ENCODE measurements at regions not wholly inside any gene's neighbourhood (a gene's known extent, or its start where the extent isn't known, plus 50 kb on each side); places are given as distances from the start of the nearest gene placed in this dataset.

GRCh38 chr7:97372882-97373281, 255.4 kb downstream of the SDHAF3 start:
- no peak for TF ChIP-seq CTCF (IDR thresholded peaks at IDR 0.05; ENCODE audit: insufficient read depth, low read length)
- H3K4me3 ChIP-seq (ENCODE audit: low read depth, low read length): no peak overlapping the region
- no peak for DNase-seq (ENCODE audit: low read depth)

GRCh38 chr7:97373736-97374135, 256.2 kb downstream of the SDHAF3 start:
- no peak for DNase-seq (ENCODE audit: low read depth)
- TF ChIP-seq CTCF (IDR thresholded peaks at IDR 0.05; ENCODE audit: insufficient read depth, low read length): no peak
- H3K4me3 ChIP-seq (ENCODE audit: low read depth, low read length): no peak overlapping the region

GRCh38 chr7:97377713-97378112, 260.2 kb downstream of the SDHAF3 start:
- TF ChIP-seq CTCF (IDR thresholded peaks at IDR 0.05; ENCODE audit: insufficient read depth, low read length): no peak

GRCh38 chr7:97381815-97382554, 264.5 kb downstream of the SDHAF3 start:
- no peak for TF ChIP-seq CTCF (IDR thresholded peaks at IDR 0.05; ENCODE audit: insufficient read depth, low read length)
- DNase-seq (ENCODE audit: low read depth): no peak
- no peak overlapping the region for H3K4me3 ChIP-seq (ENCODE audit: low read depth, low read length)

More at GRCh38 chr7:97377713-97378112, 260.2 kb downstream of the SDHAF3 start:
- no peak for DNase-seq (ENCODE audit: low read depth)
- H3K4me3 ChIP-seq (ENCODE audit: low read depth, low read length): no peak overlapping the region

- H3K4me3 ChIP-seq (ENCODE audit: low read depth, low read length): no peak overlapping the region
- no peak for TF ChIP-seq CTCF (IDR thresholded peaks at IDR 0.05; ENCODE audit: insufficient read depth, low read length)
- no peak for DNase-seq (ENCODE audit: low read depth)
These were observed 272.6 kb downstream of the SDHAF3 start for GRCh38 chr7:97390052-97390451.

- no peak for DNase-seq (ENCODE audit: low read depth)
- H3K4me3 ChIP-seq (ENCODE audit: low read depth, low read length): no peak overlapping the region
- TF ChIP-seq CTCF (IDR thresholded peaks at IDR 0.05; ENCODE audit: insufficient read depth, low read length): no peak
These were observed 273.6 kb downstream of the SDHAF3 start for GRCh38 chr7:97390915-97391593.

Measured in fibroblast of the aortic adventitia (primary cell).